ENCODE measurements at regions not wholly inside any gene's neighbourhood (a gene's known extent, or its start where the extent isn't known, plus 50 kb on each side); places are given as distances from the start of the nearest gene placed in this dataset.

DNA sequence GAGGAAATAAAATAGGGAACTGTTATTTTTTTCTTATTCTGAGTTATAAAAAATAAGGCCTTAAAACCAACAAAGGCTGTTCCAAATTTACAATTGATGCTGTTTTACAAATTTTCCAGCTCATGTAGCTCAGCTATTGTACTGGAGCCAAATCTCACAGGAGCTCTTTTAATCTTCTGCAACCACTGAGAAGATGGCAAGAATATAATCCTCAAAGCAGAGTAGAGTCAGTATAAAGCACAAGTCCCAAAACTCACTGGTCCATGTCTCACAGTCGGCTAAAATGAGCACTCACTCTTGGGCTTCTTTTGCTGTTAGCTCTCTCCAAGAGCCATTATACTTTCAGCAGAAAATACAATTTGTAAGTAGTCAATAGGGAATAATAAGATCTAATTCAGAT is 1074.4 kb upstream of the PRR20A start:
- TF ChIP-seq, protein P1, sequence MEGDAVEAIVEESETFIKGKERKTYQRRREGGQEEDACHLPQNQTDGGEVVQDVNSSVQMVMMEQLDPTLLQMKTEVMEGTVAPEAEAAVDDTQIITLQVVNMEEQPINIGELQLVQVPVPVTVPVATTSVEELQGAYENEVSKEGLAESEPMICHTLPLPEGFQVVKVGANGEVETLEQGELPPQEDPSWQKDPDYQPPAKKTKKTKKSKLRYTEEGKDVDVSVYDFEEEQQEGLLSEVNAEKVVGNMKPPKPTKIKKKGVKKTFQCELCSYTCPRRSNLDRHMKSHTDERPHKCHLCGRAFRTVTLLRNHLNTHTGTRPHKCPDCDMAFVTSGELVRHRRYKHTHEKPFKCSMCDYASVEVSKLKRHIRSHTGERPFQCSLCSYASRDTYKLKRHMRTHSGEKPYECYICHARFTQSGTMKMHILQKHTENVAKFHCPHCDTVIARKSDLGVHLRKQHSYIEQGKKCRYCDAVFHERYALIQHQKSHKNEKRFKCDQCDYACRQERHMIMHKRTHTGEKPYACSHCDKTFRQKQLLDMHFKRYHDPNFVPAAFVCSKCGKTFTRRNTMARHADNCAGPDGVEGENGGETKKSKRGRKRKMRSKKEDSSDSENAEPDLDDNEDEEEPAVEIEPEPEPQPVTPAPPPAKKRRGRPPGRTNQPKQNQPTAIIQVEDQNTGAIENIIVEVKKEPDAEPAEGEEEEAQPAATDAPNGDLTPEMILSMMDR (IDR thresholded peaks at IDR 0.05; ENCODE audit: low read depth, low read length, missing input control): no peak
- TF ChIP-seq GABPA (IDR thresholded peaks at IDR 0.05 in 1 of 2, conservative IDR thresholded peaks at IDR 0.05 in 1 of 2) (no peak), JUND (IDR thresholded peaks at IDR 0.05) (no peak), NR2F2 (IDR thresholded peaks at IDR 0.05) (no peak), HNF4G (IDR thresholded peaks at IDR 0.05) (no peak), RAD21 (IDR thresholded peaks at IDR 0.05) (no peak)
- TF ChIP-seq, protein P2, sequence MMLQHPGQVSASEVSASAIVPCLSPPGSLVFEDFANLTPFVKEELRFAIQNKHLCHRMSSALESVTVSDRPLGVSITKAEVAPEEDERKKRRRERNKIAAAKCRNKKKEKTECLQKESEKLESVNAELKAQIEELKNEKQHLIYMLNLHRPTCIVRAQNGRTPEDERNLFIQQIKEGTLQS (IDR thresholded peaks at IDR 0.05): no peak
- TF ChIP-seq, protein P3, sequence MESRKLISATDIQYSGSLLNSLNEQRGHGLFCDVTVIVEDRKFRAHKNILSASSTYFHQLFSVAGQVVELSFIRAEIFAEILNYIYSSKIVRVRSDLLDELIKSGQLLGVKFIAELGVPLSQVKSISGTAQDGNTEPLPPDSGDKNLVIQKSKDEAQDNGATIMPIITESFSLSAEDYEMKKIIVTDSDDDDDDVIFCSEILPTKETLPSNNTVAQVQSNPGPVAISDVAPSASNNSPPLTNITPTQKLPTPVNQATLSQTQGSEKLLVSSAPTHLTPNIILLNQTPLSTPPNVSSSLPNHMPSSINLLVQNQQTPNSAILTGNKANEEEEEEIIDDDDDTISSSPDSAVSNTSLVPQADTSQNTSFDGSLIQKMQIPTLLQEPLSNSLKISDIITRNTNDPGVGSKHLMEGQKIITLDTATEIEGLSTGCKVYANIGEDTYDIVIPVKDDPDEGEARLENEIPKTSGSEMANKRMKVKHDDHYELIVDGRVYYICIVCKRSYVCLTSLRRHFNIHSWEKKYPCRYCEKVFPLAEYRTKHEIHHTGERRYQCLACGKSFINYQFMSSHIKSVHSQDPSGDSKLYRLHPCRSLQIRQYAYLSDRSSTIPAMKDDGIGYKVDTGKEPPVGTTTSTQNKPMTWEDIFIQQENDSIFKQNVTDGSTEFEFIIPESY (IDR thresholded peaks at IDR 0.05): no peak
- TF ChIP-seq, protein P4, sequence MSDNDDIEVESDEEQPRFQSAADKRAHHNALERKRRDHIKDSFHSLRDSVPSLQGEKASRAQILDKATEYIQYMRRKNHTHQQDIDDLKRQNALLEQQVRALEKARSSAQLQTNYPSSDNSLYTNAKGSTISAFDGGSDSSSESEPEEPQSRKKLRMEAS (IDR thresholded peaks at IDR 0.05): no peak
